Forelimb muscle (tissue), 1 donor: ENCODE measurements at regions not wholly inside any gene's neighbourhood (a gene's known extent, or its start where the extent isn't known, plus 50 kb on each side); places are given as distances from the start of the nearest gene placed in this dataset.

ENCODE experiments used
- DNase-seq: peaks from one replicate; pipeline ENCODE4 v3.0.0-alpha.2; 2013; ENCODE audit warnings: low read depth

DNA sequence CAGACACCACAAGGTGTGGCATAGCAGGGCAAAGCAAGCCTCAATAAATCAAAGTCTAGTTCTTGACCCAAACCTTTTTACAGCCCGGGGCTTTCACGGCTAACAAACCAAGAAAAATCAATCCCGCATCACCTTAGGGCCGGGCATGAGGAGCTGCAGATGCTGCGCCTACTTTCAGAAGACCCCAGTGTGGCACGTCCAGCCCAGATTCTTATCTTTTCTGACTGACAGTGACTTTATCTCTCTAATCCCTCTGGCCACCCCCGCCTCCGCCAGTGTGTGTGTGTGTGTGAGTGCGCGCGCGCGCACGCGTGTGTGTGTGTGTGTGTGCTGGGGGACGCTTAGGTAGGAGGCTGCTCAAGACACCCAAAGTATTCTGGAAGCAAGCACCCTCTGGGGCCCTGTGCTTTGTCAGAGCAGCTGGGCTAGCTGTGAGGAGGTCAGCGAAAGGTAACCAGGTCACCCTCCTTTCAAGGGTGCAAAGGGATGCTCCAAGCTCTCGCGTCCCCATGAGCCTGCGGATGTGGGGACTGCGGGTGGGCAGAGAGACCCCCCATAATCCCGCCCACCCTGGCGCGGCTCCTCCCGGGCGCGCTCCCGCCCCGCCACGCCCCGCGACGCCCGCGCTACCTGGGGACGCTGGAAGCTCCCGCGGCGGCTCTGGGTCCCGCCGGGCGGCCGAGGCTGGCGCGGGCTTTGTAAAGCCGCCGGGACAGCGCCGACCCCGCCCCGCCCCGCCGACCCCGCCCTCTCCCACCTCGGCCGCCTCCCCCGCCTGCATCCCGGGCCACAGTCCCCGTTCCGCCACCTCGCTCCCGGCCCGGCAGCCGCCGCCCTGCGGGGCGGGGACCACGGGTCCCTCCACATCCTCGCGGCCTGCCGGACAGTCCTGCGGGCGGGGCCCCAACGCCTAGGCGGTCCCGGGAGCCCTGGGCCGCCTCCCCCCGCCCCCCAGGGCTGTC, 57.1 kb upstream of the RHOBTB1 start:
- DNase-seq = no peak

DNA sequence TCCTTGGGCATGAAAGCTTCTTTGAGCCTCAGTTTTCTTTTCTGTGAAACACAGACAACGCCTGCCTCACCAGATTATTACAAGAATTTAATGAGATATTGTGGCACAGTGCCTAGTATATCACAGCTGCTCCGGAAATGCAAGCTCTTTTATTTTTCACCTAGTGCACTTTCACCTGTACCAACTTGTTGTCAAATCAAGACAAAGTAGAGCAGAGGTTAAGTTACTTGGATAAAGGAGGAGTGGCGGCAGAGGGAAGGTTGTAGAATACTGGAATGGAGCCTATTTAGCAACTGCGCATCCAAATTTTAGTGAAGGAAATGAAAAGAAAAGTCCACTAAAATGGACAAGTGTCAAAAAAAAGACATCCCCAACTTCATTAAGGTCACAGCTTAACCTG, 54.9 kb upstream of the RHOBTB1 start:
- DNase-seq = no peak

- DNase-seq = no peak
Measured at GRCh38 chr10:60994128-60994527, 50.1 kb upstream of the RHOBTB1 start.
